ENCODE measurements at regions not wholly inside any gene's neighbourhood (a gene's known extent, or its start where the extent isn't known, plus 50 kb on each side); places are given as distances from the start of the nearest gene placed in this dataset.
A peak's percentile ranks its signal among the peaks of the same experiment; 100 is the strongest.
"Not testable (repeated sequence)": the region's sequence is repeated elsewhere in the genome, so short reads cannot be mapped to it uniquely, and the experiment has no call there.

- not testable (repeated sequence) for H3K4me3 ChIP-seq, H3K9me3 ChIP-seq, H3K27me3 ChIP-seq, DNase-seq, H3K36me3 ChIP-seq
These were observed 840.0 kb downstream of the TTLL7 start for GRCh38 chr1:83158924-83159323.

GRCh38 chr1:83154306-83154705 is 844.6 kb downstream of the TTLL7 start:
- not testable (repeated sequence) for H3K4me3 ChIP-seq, H3K36me3 ChIP-seq, H3K9me3 ChIP-seq, H3K27me3 ChIP-seq
- peak; percentile 12 for DNase-seq

- peak; percentile 93 for DNase-seq
- not testable (repeated sequence) for H3K9me3 ChIP-seq, H3K27me3 ChIP-seq, H3K4me3 ChIP-seq, H3K36me3 ChIP-seq
These were observed 847.6 kb downstream of the TTLL7 start for GRCh38 chr1:83151167-83151898.

- not testable (repeated sequence) for H3K27me3 ChIP-seq, H3K36me3 ChIP-seq, DNase-seq, H3K4me3 ChIP-seq, H3K9me3 ChIP-seq
These were observed 848.5 kb downstream of the TTLL7 start for GRCh38 chr1:83150479-83150878.

GRCh38 chr1:83145820-83146219 is 853.1 kb downstream of the TTLL7 start:
- H3K36me3 ChIP-seq, H3K4me3 ChIP-seq, DNase-seq, H3K27me3 ChIP-seq, H3K9me3 ChIP-seq: not testable (repeated sequence)

- H3K9me3 ChIP-seq, DNase-seq, H3K4me3 ChIP-seq, H3K36me3 ChIP-seq, H3K27me3 ChIP-seq: not testable (repeated sequence)
These were observed 856.1 kb downstream of the TTLL7 start for GRCh38 chr1:83142802-83143201.

- not testable (repeated sequence) for H3K36me3 ChIP-seq, H3K9me3 ChIP-seq, H3K4me3 ChIP-seq, DNase-seq, H3K27me3 ChIP-seq
These were observed 863.3 kb downstream of the TTLL7 start for GRCh38 chr1:83135524-83136157.

- not testable (repeated sequence) for DNase-seq, H3K4me3 ChIP-seq
These were observed 864.5 kb downstream of the TTLL7 start for GRCh38 chr1:83134322-83135014.

GRCh38 chr1:83131692-83131955 is 867.3 kb downstream of the TTLL7 start:
- DNase-seq, result no peak
- Histone ChIP-seq H3K9me3 (no peaks in the 10 kb centered on the region), H3K27me3 (no peaks in the 10 kb centered on the region)

More at GRCh38 chr1:83134322-83135014, 864.5 kb downstream of the TTLL7 start:
- not testable (repeated sequence) for H3K27me3 ChIP-seq, H3K36me3 ChIP-seq, H3K9me3 ChIP-seq

GRCh38 chr1:83130886-83131691 is 867.8 kb downstream of the TTLL7 start:
- H3K27me3 ChIP-seq, result no peaks in the 10 kb centered on the region
- no peaks in the 10 kb centered on the region for H3K36me3 ChIP-seq
- DNase-seq, result no peak
- no peak overlapping the region for H3K4me3 ChIP-seq
- H3K9me3 ChIP-seq, result no peaks in the 10 kb centered on the region

More at GRCh38 chr1:83131692-83131955, 867.3 kb downstream of the TTLL7 start:
- no peak overlapping the region for H3K4me3 ChIP-seq
- no peaks in the 10 kb centered on the region for H3K36me3 ChIP-seq

- Histone ChIP-seq H3K4me3 (no peak overlapping the region), H3K9me3 (no peaks in the 10 kb centered on the region), H3K27me3 (no peaks in the 10 kb centered on the region), H3K36me3 (no peaks in the 10 kb centered on the region)
- no peak for DNase-seq
These were observed 869.8 kb downstream of the TTLL7 start for GRCh38 chr1:83129107-83129506.

GRCh38 chr1:83125456-83125855 is 873.5 kb downstream of the TTLL7 start:
- no peak for DNase-seq
- no peaks in the 10 kb centered on the region for H3K27me3 ChIP-seq
- no peak overlapping the region for H3K4me3 ChIP-seq
- H3K36me3 ChIP-seq, result no peaks in the 10 kb centered on the region
- no peaks in the 10 kb centered on the region for H3K9me3 ChIP-seq

GRCh38 chr1:83123019-83123418 is 875.9 kb downstream of the TTLL7 start:
- DNase-seq, result no peak
- H3K36me3 ChIP-seq, result no peaks in the 10 kb centered on the region
- no peaks in the 10 kb centered on the region for H3K27me3 ChIP-seq
- no peak overlapping the region for H3K4me3 ChIP-seq
- H3K9me3 ChIP-seq, result no peaks in the 10 kb centered on the region

GRCh38 chr1:83118472-83118871 is 880.5 kb downstream of the TTLL7 start:
- Histone ChIP-seq H3K27me3 (no peaks in the 10 kb centered on the region), H3K9me3 (no peaks in the 10 kb centered on the region), H3K4me3 (no peak overlapping the region), H3K36me3 (no peaks in the 10 kb centered on the region)
- DNase-seq, result no peak

- not testable (repeated sequence) for H3K27me3 ChIP-seq, H3K9me3 ChIP-seq, H3K36me3 ChIP-seq, H3K4me3 ChIP-seq, DNase-seq
These were observed 881.9 kb downstream of the TTLL7 start for GRCh38 chr1:83117030-83117429.

- Histone ChIP-seq H3K36me3 (no peaks in the 10 kb centered on the region), H3K9me3 (no peaks in the 10 kb centered on the region), H3K4me3 (no peak overlapping the region), H3K27me3 (no peaks in the 10 kb centered on the region)
- no peak for DNase-seq
These were observed 883.1 kb downstream of the TTLL7 start for GRCh38 chr1:83115785-83116184.

GRCh38 chr1:83114136-83114834 is 884.6 kb downstream of the TTLL7 start:
- Histone ChIP-seq H3K4me3 (no peak overlapping the region), H3K27me3 (no peaks in the 10 kb centered on the region), H3K9me3 (no peaks in the 10 kb centered on the region), H3K36me3 (no peaks in the 10 kb centered on the region)
- DNase-seq, result no peak

Measured in MG63 (cell line).